ENCODE measurements at regions not wholly inside any gene's neighbourhood (a gene's known extent, or its start where the extent isn't known, plus 50 kb on each side); places are given as distances from the start of the nearest gene placed in this dataset.

DNA sequence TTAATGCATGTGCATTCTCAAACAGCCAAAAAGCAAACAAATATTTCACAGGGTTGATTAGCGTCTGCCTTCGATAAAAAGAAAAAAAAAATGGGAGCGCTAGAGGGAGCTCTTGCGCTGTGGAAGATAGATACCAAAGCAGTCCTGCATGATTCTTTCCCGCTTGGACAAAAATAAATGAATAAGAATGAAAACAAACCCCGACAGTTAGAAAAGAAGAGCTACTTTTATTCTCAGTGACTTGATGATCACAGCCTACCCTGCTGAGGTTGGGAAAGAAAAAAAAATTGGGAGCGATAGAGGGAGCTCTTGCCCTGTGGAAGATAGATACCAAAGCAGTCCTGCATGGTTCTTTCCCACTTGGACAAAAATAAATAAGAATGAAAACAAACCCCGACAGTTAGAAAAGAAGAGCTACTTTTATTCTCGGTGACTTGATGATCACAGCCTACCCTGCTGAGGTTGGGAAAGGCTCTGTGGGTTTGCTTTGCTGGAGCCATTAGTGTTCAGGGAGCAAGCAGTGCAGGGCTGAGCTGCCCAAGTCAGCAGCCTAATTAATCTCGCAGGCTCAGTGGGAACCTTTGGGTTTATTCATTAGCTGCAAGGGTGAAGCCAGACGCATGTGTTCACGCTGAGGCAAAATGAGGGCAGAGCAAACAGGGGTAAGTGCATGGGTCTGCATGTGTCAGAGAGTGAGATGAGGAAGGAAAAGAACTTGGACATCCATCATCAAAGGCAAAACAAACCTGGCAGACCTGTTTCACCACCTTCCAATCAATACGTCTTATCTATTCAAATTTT is 249.3 kb upstream of the PRKX start:
- TF ChIP-seq FOXK2 (IDR thresholded peaks at IDR 0.05) (no peak), SP1 (IDR thresholded peaks at IDR 0.05) (no peak), TARDBP (IDR thresholded peaks at IDR 0.05) (no peak), ARNT (IDR thresholded peaks at IDR 0.05) (no peak), BHLHE40 (IDR thresholded peaks at IDR 0.05; ENCODE audit: borderline replicate concordance) (no peak), FOXA1 (IDR thresholded peaks at IDR 0.05) (no peak), NFRKB (IDR thresholded peaks at IDR 0.05) (no peak)
- TF ChIP-seq, protein P1, sequence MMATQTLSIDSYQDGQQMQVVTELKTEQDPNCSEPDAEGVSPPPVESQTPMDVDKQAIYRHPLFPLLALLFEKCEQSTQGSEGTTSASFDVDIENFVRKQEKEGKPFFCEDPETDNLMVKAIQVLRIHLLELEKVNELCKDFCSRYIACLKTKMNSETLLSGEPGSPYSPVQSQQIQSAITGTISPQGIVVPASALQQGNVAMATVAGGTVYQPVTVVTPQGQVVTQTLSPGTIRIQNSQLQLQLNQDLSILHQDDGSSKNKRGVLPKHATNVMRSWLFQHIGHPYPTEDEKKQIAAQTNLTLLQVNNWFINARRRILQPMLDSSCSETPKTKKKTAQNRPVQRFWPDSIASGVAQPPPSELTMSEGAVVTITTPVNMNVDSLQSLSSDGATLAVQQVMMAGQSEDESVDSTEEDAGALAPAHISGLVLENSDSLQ (IDR thresholded peaks at IDR 0.05), result no peak
